PC-9 (cell line): ENCODE measurements at regions not wholly inside any gene's neighbourhood (a gene's known extent, or its start where the extent isn't known, plus 50 kb on each side); places are given as distances from the start of the nearest gene placed in this dataset.

Experiments
- BruUV-seq: library from RNA; stranded (reverse); fragments of 400-500 nt; replicated peaks from 2 replicates; lab custom pipeline; 2021; lab: Mats Ljungman, UMichigan
- CTCF ChIA-PET: fragments of 300-600 bp; sonication (Branson Sonifier 250); formaldehyde crosslinking; loops from one replicate; lab custom pipeline; 2022; ENCODE audit warnings: antibody characterized with exemption; lab: Charles Lee
- POLR2A ChIA-PET: fragments of 300-600 bp; sonication (Branson Sonifier 250); formaldehyde crosslinking; loops from one replicate; lab custom pipeline; 2022; ENCODE audit warnings: antibody characterized with exemption; ENCODE audit not compliant: unreplicated experiment; lab: Charles Lee
- DNase-seq, 2 experiments: peaks; one replicate each; pipeline versions ENCODE4 v3.0.0 to v3.0.0-alpha.2; 2015 to 2022; ENCODE audit warnings: mixed read lengths in 1 of 2
- H2AFZ ChIP-seq: fragments of 200-600 bp; sonication (generic); 2 replicates; pipeline ENCODE4 v1.8.1; 2017; ENCODE audit warnings: antibody characterized with exemption
- H3F3A ChIP-seq: fragments of 200-600 bp; sonication (generic); 2 replicates; pipeline ENCODE4 v1.8.1; 2017; ENCODE audit warnings: antibody characterized with exemption, mild to moderate bottlenecking, low read depth; ENCODE audit not compliant: insufficient read depth
- H3K27ac ChIP-seq: fragments of 200-600 bp; sonication (generic); 2 replicates; pipeline ENCODE4 v1.6.1; 2016; ENCODE audit warnings: mixed run types
- H3K27me3 ChIP-seq: fragments of 200-600 bp; sonication (generic); 2 replicates; pipeline ENCODE4 v1.6.1; 2016; ENCODE audit warnings: low read depth, mixed run types; ENCODE audit not compliant: insufficient read depth
- H3K36me3 ChIP-seq: fragments of 200-600 bp; sonication (generic); 2 replicates; pipeline ENCODE4 v1.6.1; 2016; ENCODE audit warnings: low read depth, mixed run types
- H3K4me1 ChIP-seq: fragments of 200-600 bp; sonication (generic); replicated peaks from 2 replicates; pipeline ENCODE4 v1.6.1; 2016; ENCODE audit warnings: mixed run types; ENCODE audit not compliant: insufficient read depth
- H3K4me2 ChIP-seq: fragments of 200-600 bp; sonication (generic); 2 replicates; pipeline ENCODE4 v1.6.1; 2017; ENCODE audit warnings: mixed run types
- H3K4me3 ChIP-seq: fragments of 200-600 bp; sonication (generic); 2 replicates; pipeline ENCODE4 v1.6.1; 2016; ENCODE audit warnings: mixed run types
- H3K79me2 ChIP-seq: fragments of 200-600 bp; sonication (generic); 2 replicates; pipeline ENCODE4 v1.6.1; 2017; ENCODE audit warnings: low read depth, mixed run types
- H3K9me2 ChIP-seq: fragments of 200-600 bp; sonication (generic); 2 replicates; pipeline ENCODE4 v1.8.1; 2017; ENCODE audit warnings: mild to moderate bottlenecking; ENCODE audit not compliant: insufficient read depth
- H3K9me3 ChIP-seq: fragments of 200-600 bp; sonication (generic); 2 replicates; pipeline ENCODE4 v1.8.1; 2016; ENCODE audit warnings: low read depth; ENCODE audit not compliant: insufficient read depth
- H4K20me1 ChIP-seq: fragments of 200-600 bp; sonication (generic); 2 replicates; pipeline ENCODE4 v1.8.1; 2017; ENCODE audit not compliant: insufficient read depth
- CTCF ChIP-seq: fragments of 200-600 bp; sonication (generic); conservative IDR thresholded peaks from 2 replicates; pipeline ENCODE4 v1.6.1; 2017; ENCODE audit warnings: mixed run types, antibody characterized with exemption, mild to moderate bottlenecking, moderate library complexity
- EZH2 ChIP-seq: fragments of 200-600 bp; sonication (generic); IDR thresholded peaks from 2 replicates; pipeline ENCODE4 v1.8.0; 2017; ENCODE audit warnings: antibody characterized with exemption, low read depth
- intact Hi-C: fragments of 100-400 bp; cut with micrococcal nuclease; formaldehyde crosslinking; loops from one replicate; pipeline ENCODE4 v1.10.0; 2022; ENCODE audit not compliant: unreplicated experiment

- peak in 1 of 2 experiments; percentile 19 for DNase-seq
- Histone ChIP-seq H3K79me2 (no peaks in the 10 kb centered on the region), H3K27ac (no peak overlapping the region), H3K27me3 (no peaks in the 10 kb centered on the region), H3K4me2 (no peak overlapping the region), H3K9me3 (no peaks in the 10 kb centered on the region), H2AFZ (no peak overlapping the region), H3K9me2 (no peaks in the 10 kb centered on the region), H3F3A (no peaks in the 10 kb centered on the region), H3K4me3 (no peak overlapping the region), H3K4me1 (no peaks in the 10 kb centered on the region), H4K20me1 (no peaks in the 10 kb centered on the region), H3K36me3 (no peaks in the 10 kb centered on the region)
- TF ChIP-seq EZH2 = no peak
- TF ChIP-seq CTCF = no peak
- POLR2A ChIA-PET = no interaction called here
- BruUV-seq = no TSS peak
- intact Hi-C loops = no loop called here
- CTCF ChIA-PET = no interaction called here
Measured at GRCh38 chr3:158936530-158937113, 134.8 kb downstream of the MFSD1 start.

- Histone ChIP-seq H3K9me2 (0 out of 2 replicates have a peak, but pooled peaks cover 5% of the 10 kb centered on the region), H3K9me3 (no peaks in the 10 kb centered on the region), H3K27ac (no peak overlapping the region), H3K4me1 (no peaks in the 10 kb centered on the region), H4K20me1 (no peaks in the 10 kb centered on the region), H3F3A (no peaks in the 10 kb centered on the region), H3K79me2 (no peaks in the 10 kb centered on the region), H3K4me3 (no peak overlapping the region), H3K27me3 (0 out of 2 replicates have a peak, but pooled peaks cover 6% of the 10 kb centered on the region), H3K36me3 (no peaks in the 10 kb centered on the region), H3K4me2 (no peak overlapping the region), H2AFZ (no peak overlapping the region)
- no TSS peak for BruUV-seq
- TF ChIP-seq CTCF (no peak), EZH2 (no peak)
- ChIA-PET CTCF (no interaction called here), POLR2A (no interaction called here)
- intact Hi-C loops = no loop called here
- DNase-seq = no peak
Measured at GRCh38 chr3:158950178-158950901, 148.5 kb downstream of the MFSD1 start.

GRCh38 chr3:158953131-158953530, 151.3 kb downstream of the MFSD1 start:
- H3K36me3 ChIP-seq = no peaks in the 10 kb centered on the region
- BruUV-seq = no TSS peak
- TF ChIP-seq EZH2 = no peak
- no peak for TF ChIP-seq CTCF
- no peak overlapping the region for H3K27ac ChIP-seq
- H3K9me3 ChIP-seq = no peaks in the 10 kb centered on the region
- ChIA-PET CTCF (no interaction called here), POLR2A (no interaction called here)
- H3K4me2 ChIP-seq = no peak overlapping the region
- H3K4me3 ChIP-seq = no peak overlapping the region
- no peaks in the 10 kb centered on the region for H3K79me2 ChIP-seq
- H4K20me1 ChIP-seq = no peaks in the 10 kb centered on the region
- 0 out of 2 replicates have a peak, but pooled peaks cover 6% of the 10 kb centered on the region for H3K27me3 ChIP-seq
- DNase-seq = no peak
- H3K9me2 ChIP-seq = 0 out of 2 replicates have a peak, but pooled peaks cover 7% of the 10 kb centered on the region
- intact Hi-C loops = no loop called here
- H3K4me1 ChIP-seq = no peaks in the 10 kb centered on the region
- H2AFZ ChIP-seq = no peak overlapping the region
- H3F3A ChIP-seq = no peaks in the 10 kb centered on the region
